Left ventricle myocardium superior (tissue), 1 donor: ENCODE measurements at regions not wholly inside any gene's neighbourhood (a gene's known extent, or its start where the extent isn't known, plus 50 kb on each side); places are given as distances from the start of the nearest gene placed in this dataset.
"Not testable (repeated sequence)": the region's sequence is repeated elsewhere in the genome, so short reads cannot be mapped to it uniquely, and the experiment has no call there.

Experiments used
- ATAC-seq: fragments of 200-7000 bp; cut with Tn5 transposase; one replicate; pipeline ENCODE4 v1.9.1; 2020; ENCODE audit warnings: mild to moderate bottlenecking, moderate library complexity
- DNase-seq: peaks from one replicate; pipeline ENCODE4 v3.0.0-alpha.2; 2020
- intact Hi-C: fragments of 100-400 bp; cut with micrococcal nuclease; formaldehyde crosslinking; loops from one replicate; pipeline ENCODE4 v1.11.0; 2022
- donor health status: DM: no; HTN: yes; CAD: no; lungs with severe emphysema.

DNA sequence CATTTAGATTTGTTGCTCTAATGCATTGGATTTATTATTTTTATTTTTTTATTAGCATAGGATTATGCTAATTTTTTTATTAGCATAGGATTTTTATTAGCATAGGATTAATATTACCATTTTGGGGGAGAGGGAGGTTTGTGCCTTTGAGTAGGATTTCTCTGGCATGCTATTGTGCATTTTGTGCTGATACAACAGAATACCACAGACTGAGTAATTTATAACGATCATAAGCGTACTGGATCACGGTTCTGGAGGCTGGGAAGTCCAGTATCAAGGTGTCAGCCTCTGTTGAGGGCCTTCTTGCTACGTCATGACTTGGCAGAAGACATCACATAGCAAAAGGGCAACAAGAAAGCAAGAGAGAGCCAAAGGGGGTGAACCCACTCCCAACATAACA, 187.5 kb downstream of the XPNPEP1 start:
- intact Hi-C loops, result no loop called here
- no peak for ATAC-seq
- no peak for DNase-seq

- DNase-seq (no peak), ATAC-seq (no peak)
- intact Hi-C loops, result no loop called here
Observed at GRCh38 chr10:109732254-109732965, 190.9 kb downstream of the XPNPEP1 start.

- ATAC-seq, intact Hi-C loops, DNase-seq: not testable (repeated sequence)
Observed at GRCh38 chr10:109729895-109730294, 193.4 kb downstream of the XPNPEP1 start.

- ATAC-seq (no peak), DNase-seq (no peak)
- intact Hi-C loops, result no loop called here
Observed at GRCh38 chr10:109727436-109727835, 195.9 kb downstream of the XPNPEP1 start.

DNA sequence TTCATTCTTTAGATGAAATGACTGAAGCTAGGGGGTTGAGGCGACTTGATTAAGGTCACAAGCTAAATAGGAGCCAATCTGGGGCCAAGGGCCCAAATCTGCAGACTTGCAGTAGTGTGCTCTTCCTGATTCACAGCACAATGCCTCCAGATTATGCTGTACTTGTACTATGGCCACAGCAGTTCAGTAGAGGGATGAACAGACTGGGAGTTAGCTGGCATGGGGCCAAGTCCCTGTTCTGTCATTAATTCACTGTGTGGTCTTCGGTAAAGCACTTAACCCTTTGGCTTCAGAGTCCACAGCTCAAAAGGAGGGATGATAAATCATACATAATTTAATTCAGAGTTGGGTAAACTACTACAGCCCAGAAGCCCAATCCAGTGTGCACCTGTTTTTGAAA, 196.8 kb downstream of the XPNPEP1 start:
- no peak for ATAC-seq
- no peak for DNase-seq

DNA sequence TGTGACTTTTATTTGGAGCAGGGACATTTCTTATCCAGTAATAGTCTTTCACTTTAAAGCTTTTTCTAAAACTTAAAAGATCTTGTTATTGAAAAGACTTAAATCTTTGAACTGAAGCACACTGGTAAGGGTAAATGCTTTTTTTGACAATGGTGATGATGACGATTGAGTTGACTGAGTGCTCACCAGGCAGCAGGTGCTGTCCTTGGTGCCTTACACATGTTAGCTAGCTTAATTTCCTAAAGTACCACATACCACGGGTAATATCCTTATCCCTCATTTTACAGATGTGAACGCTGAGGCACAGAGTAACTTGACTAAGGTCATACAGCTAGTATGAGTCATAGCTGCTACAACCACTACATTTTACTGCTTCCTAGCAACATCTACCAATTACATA, 200.0 kb downstream of the XPNPEP1 start:
- intact Hi-C loops, result no loop called here
- no peak for ATAC-seq
- DNase-seq, result no peak

More for the DNA sequence above, 196.8 kb downstream of the XPNPEP1 start:
- intact Hi-C loops, result no loop called here

- intact Hi-C loops, result no loop called here
- ATAC-seq (no peak), DNase-seq (no peak)
Observed at GRCh38 chr10:109721453-109722064, 201.8 kb downstream of the XPNPEP1 start.

DNA sequence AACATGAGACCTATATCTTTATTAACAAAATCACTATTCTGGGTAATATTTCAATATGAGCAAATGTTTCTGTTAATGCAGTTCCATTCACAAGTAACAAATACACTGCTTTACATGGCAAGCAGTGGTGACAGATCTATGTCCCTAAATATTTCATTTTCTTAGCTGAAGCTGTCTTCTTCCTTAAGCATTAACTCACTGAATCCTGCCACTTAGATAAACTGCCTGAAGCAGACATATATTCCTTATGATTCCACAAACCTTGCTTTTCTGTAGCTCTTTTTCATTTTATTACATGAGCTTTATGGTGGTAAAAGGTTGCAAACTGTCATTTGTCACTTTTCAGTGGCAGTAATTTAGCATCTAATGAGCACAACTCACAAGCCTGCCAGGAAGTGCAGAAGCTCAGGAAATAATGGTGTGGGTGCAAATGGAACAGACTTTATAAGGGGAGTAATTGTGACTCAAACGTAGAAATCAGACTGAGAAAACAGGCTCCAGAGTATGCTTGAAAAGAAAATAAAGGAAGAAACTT, 217.2 kb downstream of the XPNPEP1 start:
- DNase-seq, result no peak
- ATAC-seq, result no peak
- intact Hi-C loops, result no loop called here

DNA sequence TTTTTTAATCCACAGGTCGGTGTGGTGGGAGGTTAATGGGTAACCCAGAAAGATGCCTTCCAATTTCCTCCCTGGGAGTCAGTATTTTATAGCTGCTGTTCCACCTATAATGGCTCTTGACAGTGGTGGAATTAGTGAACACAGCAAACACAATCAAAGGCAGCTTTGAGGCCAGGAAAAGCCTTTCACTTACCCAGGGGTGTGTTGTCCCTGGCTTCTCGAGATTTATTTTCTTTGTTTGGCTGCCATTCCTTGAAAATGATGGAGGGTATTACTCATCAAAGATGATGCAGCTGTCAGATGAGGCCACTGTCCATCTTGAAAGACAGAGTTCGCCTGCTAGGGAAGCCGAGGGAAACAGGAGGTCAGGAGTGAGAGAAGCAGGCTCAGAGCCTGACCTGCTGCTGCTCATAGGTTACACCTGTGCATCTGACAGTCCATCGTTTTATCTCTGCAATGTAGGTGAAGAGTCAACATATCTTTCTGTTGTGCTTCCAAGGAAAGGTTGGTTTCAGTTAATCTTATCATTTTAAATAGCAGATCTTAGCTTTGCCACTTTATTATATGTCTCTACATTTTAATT, 221.6 kb downstream of the XPNPEP1 start:
- ATAC-seq (no peak), DNase-seq (no peak)
- intact Hi-C loops, result no loop called here

DNA sequence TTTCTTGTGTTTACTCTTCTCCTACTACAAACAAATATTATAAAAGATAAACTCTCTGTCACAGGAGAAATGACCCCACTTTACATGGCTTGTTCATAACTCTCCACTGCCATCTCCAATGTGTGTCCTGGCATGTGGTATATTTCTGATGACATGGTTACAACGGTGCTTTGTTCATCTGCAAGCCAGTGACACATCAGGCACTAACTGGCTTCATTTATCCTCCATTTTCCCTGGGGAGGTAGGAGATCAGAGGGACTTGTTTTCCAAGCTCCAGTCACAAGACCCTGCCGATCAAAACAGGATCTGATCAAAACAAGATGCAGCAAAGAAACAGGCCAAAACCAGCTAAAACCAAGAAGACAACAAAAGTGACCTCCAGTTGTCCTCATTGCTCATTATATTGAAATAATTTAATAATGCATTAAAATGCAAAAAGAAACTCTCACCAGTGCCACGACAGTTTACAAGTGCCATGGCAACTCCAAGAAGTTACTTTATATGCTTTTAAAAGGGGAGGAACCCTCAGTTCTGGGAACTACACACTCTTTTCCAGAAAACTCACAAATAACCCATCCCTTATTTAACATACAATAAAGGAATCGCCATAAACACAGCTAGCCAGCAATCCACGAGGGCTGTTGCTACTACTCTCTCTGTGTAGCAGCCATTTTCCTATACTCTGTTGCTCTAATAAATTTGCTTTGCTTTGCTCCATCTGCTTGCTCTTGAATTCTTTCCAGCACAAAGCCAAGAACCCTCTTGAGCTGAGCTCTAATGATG, 224.2 kb downstream of the XPNPEP1 start:
- intact Hi-C loops, result no loop called here
- DNase-seq (no peak), ATAC-seq (no peak)

DNA sequence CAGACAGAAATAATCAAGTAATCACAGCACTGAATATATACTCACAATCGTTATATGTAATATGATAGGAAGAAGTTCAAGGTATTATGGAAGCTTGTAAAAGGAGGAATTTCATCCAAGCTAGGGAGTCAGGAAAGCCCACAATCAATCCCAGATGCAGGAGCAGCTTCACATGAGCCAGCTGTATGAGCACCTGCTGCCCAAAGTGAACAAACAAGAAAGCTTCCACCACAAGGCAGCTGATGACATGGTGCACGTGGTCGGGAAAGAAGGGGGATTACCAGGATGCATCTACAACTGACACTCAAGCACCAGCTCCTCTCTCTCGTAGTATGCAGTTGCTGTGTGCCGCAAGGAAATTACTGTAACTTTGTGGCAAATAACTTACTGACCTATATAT, 225.2 kb downstream of the XPNPEP1 start:
- no peak for ATAC-seq
- intact Hi-C loops, result no loop called here
- no peak for DNase-seq

DNA sequence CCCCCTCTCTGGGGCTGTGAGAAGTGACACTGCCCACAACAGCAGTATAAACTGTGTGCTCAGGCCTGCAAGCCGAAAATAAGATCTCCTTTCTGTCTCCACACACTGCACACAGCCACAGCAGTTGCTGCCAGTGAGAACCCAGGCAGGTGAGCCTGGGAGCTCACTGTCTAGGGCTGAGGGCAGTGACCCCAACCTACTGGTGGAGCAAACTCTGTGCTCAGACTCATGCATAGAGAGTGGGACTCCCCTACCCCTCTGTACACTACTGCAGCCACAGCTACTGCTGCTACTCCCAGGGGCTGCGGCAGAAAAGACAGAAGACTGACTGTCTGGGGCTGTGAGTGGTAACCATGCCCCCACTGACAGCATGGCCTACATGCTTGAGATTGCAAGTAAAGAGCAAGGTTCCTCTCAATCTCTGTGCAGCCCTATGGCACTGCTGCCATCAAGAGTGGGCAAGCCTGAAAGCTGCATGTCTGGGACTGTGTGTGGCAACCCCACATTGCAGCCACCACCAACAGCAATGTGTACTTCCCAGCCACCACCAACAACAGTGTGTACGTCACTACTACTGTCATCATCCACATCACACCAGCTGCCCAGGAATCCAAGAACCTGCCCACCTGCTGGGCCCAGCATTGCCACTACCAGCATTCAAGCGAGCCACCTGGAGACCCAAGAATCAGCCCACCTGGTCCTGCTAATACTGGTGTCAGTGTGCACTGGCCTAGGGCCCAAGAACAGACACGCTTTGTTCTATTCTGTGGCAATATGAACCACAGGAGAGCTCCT, 226.1 kb downstream of the XPNPEP1 start:
- intact Hi-C loops, result no loop called here
- ATAC-seq (no peak), DNase-seq (no peak)

GRCh38 chr10:109696462-109696861, 226.8 kb downstream of the XPNPEP1 start:
- no peak for DNase-seq
- intact Hi-C loops, result no loop called here
- no peak for ATAC-seq

GRCh38 chr10:109695988-109696387, 227.3 kb downstream of the XPNPEP1 start:
- ATAC-seq (no peak), DNase-seq (no peak)
- intact Hi-C loops, result no loop called here

GRCh38 chr10:109689785-109690184, 233.5 kb downstream of the XPNPEP1 start:
- intact Hi-C loops, result no loop called here
- ATAC-seq (no peak), DNase-seq (no peak)

- DNase-seq, result no peak
- intact Hi-C loops, result no loop called here
- ATAC-seq, result no peak
Observed at GRCh38 chr10:109679478-109679877, 243.8 kb downstream of the XPNPEP1 start.

DNA sequence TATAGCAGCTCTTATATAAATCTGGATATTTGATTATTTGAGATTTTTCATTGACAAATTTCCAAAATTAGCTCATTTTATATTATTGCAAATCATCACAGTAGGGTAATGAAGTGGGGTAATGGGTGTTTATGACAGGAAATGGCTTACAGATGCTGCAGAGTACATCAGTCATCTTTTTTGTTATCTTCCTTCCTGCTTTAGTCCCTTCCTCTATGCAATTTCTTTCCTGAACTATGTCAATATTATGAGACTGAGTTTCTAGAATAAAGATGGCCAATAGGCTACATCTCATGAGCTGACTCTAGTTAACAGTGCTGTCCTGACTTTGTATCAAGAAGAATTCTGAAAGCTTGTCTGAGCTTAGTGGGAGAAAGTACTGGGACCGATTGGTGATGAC, 244.5 kb downstream of the XPNPEP1 start:
- intact Hi-C loops, result no loop called here
- no peak for DNase-seq
- no peak for ATAC-seq

- DNase-seq (no peak), ATAC-seq (no peak)
- intact Hi-C loops, result no loop called here
Observed at GRCh38 chr10:109676703-109677102, 246.6 kb downstream of the XPNPEP1 start.

- ATAC-seq (no peak), DNase-seq (no peak)
- intact Hi-C loops, result no loop called here
Observed at GRCh38 chr10:109668703-109669102, 254.6 kb downstream of the XPNPEP1 start.
